GM21529 (cell line): ENCODE measurements at regions not wholly inside any gene's neighbourhood (a gene's known extent, or its start where the extent isn't known, plus 50 kb on each side); places are given as distances from the start of the nearest gene placed in this dataset.
"Not testable (repeated sequence)": the region's sequence is repeated elsewhere in the genome, so short reads cannot be mapped to it uniquely, and the experiment has no call there.

Experiments used
- ATAC-seq: cut with Tn5 transposase; IDR thresholded peaks from one replicate; pipeline ENCODE4 v1.9.1; 2021; ENCODE audit not compliant: unreplicated experiment

GRCh38 chr4:118586357-118586790, 98.8 kb upstream of the METTL14 start:
- ATAC-seq = no peak

DNA sequence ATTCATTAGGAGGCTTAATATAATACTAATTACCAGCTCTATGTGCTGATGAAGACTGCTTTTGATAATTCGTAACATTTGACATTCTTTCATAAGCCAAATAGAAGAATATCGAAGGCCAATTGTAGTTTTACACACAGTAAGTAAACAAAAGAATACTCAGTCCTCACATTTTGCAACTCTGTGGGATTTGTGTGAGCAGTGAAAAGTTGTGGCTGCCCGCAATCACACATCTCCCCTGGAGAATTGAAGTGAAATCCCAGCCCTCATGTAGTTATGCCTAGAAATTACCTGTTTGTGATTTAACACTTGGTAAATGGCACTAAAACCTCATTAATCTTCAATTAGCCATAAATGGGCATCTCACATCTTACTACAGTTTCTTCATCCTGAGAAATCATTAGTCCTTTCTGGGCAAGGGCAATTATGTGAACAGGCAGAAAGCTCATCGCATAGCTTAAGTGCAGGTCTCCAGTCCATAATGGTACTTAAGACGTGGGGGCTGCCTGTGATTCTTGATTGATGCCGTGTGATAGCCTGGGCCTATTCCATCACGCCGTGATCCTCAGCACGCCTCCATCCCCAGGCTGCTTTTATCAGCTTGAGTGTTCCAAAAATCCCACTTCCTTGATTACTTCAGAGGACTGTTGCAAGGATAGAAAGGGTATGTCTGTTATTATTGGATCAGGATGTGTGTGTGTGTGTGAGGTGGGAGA, 97.9 kb upstream of the METTL14 start:
- ATAC-seq = no peak

GRCh38 chr4:118587946-118588345, 97.2 kb upstream of the METTL14 start:
- ATAC-seq = no peak

DNA sequence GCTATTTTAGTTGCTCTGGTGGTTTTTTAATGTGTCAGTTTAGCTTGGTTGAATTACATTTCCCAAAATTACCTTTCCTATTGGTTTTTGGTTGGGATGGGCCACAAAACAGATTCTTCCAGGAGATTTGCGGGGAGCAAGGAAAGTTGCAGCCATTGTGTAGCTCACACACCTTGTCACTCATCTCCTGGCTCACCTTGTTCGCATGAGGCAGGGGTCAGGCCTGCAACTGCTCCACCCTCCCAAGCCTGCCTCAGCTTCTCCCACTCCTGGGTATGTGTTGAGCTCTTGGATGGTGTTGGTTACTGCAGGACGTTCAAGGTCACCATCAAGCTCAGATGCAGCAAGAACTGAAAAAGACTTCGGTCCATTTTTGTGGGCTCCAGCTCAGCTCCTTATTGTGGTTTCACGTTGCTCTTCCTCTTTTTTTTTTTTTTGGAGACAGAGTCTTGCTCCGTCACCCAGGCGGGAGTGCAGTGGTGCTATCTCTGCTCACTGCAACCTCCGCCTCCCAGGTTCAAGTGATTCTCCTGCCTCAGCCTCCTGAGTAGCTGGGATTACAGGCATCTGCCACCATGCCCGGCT, 95.6 kb upstream of the METTL14 start:
- ATAC-seq = no peak

- ATAC-seq = peak; percentile 96
Observed at GRCh38 chr4:118591339-118592046, 93.7 kb upstream of the METTL14 start.

- not testable (repeated sequence) for ATAC-seq
Observed at GRCh38 chr4:118592289-118592688, 92.9 kb upstream of the METTL14 start.

DNA sequence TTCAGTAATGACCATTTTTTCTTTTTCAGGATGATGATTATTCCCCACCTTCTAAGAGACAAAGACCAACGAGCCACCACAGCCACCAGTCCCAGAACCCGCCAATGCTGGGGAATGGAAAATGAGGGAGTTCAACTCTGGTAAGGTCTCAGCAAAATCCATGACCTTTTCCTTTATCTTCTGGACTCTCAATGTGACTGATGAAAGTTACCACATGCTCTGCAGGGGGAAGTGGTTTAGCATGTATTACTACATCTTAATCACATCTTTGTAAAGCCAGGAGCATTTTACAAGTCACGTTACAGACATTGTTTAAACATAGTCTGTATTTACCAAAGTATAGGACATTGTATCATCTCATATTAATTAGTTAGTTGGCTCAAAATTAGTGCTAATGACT, 89.3 kb upstream of the METTL14 start:
- ATAC-seq = not testable (repeated sequence)

DNA sequence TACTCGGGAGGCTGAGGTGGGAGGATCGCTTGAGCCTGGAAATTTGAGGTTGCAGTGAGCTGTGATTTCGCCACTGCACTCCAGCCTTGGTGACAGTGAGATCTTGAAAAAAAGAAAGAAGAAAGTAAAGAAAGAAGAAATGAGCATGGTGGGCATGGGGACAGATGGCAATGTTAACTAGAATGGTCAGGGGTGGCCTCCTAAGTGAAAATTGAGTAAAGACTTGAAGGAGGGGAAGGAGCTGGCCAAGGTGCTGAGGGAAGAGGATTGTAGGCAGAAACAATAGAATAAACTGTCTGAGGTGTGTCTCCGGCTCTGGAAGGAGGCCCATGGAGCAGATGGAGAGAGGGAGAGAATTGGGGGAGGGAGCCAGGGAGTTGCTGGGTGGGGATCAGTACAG, 60.1 kb upstream of the METTL14 start:
- ATAC-seq = not testable (repeated sequence)

DNA sequence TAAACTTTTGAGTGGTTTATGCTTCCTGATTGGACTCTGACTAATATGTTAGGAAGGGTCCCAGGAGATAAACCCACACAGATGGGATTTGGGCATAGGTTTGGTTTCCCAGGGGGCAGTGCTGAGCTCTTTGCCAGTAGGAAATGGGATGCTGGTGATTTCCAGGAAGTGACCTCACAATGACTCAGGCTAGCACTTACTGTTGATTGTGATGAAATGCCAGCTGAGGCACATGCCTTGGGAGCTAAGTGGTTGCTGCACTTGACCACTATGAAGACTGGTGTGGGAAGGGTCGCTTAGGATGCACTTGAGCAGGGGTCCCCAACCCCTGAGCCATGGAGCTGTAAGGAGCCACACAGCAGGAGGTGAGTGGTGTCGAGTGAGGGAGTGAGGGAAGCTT, 55.5 kb upstream of the METTL14 start:
- ATAC-seq = not testable (repeated sequence)

DNA sequence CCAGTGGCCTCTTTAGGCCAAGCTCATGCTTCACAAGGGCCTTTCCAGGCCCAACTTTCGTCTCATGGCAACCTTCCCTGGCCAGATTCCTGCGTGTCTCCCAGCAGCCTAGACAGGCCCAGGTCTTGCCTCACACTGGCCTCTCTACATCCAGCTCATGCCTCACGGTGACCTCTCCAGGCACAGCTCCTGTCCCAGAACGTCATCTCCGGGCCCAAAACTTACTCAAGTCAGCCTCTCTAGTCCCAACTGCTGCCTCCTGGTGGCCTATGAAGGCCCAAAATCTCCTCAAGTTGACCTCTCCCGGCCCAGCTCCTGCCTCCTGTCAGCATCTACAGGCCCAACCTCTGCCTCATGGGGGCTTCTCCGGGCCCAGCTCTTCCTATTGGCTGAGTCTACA, 54.3 kb upstream of the METTL14 start:
- ATAC-seq = not testable (repeated sequence)

DNA sequence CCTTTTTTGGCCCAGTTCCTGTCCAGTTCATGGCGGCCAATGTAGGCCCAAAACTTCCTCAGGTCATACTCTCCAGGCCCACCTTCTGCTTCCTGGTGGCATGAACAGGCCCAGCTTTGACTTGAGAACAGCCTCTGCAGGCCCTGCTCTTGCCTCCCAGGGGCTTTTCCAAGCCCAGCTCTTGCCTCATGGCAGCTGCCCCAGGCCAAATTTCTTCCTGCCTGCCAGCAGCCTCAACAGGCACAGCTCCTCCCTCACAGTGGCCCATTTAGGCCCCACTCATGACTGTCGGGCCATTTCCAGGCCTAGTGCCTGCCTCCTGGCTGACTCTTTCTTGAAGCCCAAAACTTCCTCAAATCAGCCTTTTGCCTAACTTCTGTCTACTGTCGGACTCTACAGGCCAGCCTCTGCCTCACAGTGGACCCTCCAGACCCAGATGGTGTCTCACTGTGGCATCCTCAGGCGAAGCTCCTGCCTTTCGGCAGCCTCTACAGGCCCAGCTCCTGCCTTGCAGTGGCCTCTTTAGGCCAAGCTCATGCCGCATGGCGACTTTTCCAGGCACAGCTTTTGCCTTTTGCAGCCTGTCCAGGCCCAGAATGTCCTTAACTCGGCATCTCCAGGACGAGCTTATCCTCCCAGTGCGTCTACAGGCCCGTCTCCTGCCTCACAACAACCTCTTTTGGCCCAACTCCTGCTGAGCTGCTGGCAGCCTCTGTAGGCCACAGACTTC, 53.7 kb upstream of the METTL14 start:
- ATAC-seq = not testable (repeated sequence)

DNA sequence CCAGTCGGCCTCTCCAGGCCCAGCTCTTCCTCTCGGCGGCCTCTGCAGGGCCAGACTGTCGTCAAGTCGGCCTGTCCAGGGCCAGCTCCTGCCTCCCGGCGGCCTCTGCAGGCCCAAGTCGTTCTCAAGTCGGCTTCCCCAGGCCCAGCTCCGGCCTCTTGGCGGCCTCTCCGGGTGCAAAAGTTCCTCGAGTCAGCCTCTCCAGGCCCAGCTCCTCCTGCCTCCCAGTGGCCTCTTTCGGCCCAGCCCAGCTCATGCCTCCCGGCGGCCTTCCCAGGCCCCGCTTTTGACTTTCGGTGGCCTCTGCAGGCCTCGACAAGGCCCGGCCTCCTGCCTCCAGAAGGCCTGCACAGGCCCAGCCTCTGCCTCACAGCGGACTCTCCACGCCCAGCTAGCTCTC, 51.7 kb upstream of the METTL14 start:
- not testable (repeated sequence) for ATAC-seq

- not testable (repeated sequence) for ATAC-seq
Observed at GRCh38 chr4:118634126-118634875, 50.9 kb upstream of the METTL14 start.
